SK-N-MC (cell line): ENCODE measurements at regions not wholly inside any gene's neighbourhood (a gene's known extent, or its start where the extent isn't known, plus 50 kb on each side); places are given as distances from the start of the nearest gene placed in this dataset.

Experiments used
- DNase-seq: peaks from one replicate; pipeline ENCODE4 v3.0.0-alpha.2; 2011; ENCODE audit warnings: low read depth, low spot score
- H3K27ac ChIP-seq: fragments of 200-600 bp; sonication (generic); 2 replicates; pipeline ENCODE4 v1.5.1; 2016; ENCODE audit warnings: mixed run types
- H3K36me3 ChIP-seq: fragments of 200-600 bp; sonication (generic); 2 replicates; pipeline ENCODE4 v1.6.1; 2017; ENCODE audit warnings: antibody characterized with exemption, low read length, mixed read lengths; ENCODE audit not compliant: insufficient read depth
- H3K4me3 ChIP-seq: fragments of 200-600 bp; sonication (generic); 2 replicates; pipeline ENCODE4 v1.5.1; 2016
- H3K9ac ChIP-seq: fragments of 200-600 bp; sonication (generic); 2 replicates; pipeline ENCODE4 v1.8.0; 2017; ENCODE audit warnings: mixed run types, mixed read lengths; ENCODE audit not compliant: insufficient read length
- H3K9me3 ChIP-seq: fragments of 200-600 bp; sonication (generic); 2 replicates; pipeline ENCODE4 v1.6.1; 2017; ENCODE audit warnings: low read depth, mild to moderate bottlenecking, antibody characterized with exemption, low read length, moderate library complexity, mixed read lengths
- EZH2 ChIP-seq: fragments of 200-600 bp; sonication (generic); IDR thresholded peaks from one replicate; pipeline ENCODE4 v1.6.1; 2017; ENCODE audit warnings: antibody characterized with exemption
- FOXP2 ChIP-seq: optimal IDR thresholded peaks from 2 replicates; pipeline ENCODE3; 2011; ENCODE audit warnings: mild to moderate bottlenecking, moderate library complexity; ENCODE audit not compliant: insufficient read depth; ENCODE audit errors: extremely low read length, control extremely low read depth
- POLR2AphosphoS5 ChIP-seq: IDR thresholded peaks from 2 replicates; pipeline ENCODE4 v1.6.1; 2012; ENCODE audit warnings: mild to moderate bottlenecking, low read depth, low read length, borderline replicate concordance

DNA sequence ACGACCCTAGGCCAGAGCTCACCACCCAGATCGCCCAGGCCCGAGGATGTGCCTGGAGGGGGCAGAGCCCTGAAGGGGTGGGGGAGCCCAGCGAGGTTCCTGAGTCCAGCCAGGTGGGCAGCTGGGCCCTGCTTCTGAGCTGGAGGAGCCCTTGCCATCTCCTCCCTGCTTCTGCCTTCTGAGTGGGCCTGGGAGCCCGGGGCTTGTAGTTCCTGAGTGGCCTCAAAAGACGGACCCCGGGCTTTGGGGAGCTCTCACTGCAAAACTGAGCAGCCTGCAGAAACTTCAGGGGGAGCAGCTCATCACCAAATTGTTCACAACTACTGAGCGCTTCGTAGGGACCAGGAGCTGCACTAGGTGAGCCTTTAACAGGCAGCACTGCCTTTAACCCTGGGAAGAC lies 112.1 kb downstream of the NCOR2 start:
- Histone ChIP-seq H3K27ac (no peak overlapping the region), H3K36me3 (peaks cover 20% of the 10 kb centered on the region; the same call in 1 of the 2 replicates), H3K9me3 (no peaks in the 10 kb centered on the region)

DNA sequence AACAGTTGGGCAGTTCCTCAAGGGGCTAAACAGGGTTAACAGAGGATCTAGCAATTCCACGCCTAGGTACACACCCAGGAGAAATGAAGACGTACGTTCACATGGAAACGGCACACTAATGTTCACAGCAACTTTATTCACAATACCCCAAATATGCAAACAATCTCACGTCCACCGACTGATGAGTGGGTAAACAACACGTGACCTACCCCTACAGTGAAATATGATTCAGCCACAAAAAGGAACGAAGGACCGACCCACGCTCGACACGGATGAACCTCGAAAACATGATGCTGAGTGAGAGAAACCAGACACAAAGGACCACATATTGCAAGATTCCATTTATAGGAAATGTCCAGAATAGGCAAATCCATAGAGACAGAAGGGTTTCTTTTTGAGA lies 112.7 kb downstream of the NCOR2 start:
- peaks cover 14% of the 10 kb centered on the region; the same call in 1 of the 2 replicates for H3K36me3 ChIP-seq
- no peak overlapping the region for H3K4me3 ChIP-seq
- TF ChIP-seq EZH2 (no peak), FOXP2 (no peak), POLR2AphosphoS5 (no peak)
- no peak overlapping the region for H3K27ac ChIP-seq
- no peak overlapping the region for H3K9ac ChIP-seq
- H3K9me3 ChIP-seq: no peaks in the 10 kb centered on the region
- no peak for DNase-seq

More for the DNA sequence above, 112.1 kb downstream of the NCOR2 start:
- TF ChIP-seq POLR2AphosphoS5 (no peak), FOXP2 (no peak), EZH2 (no peak)
- no peak for DNase-seq
- H3K9ac ChIP-seq: no peak overlapping the region
- H3K4me3 ChIP-seq: no peak overlapping the region

DNA sequence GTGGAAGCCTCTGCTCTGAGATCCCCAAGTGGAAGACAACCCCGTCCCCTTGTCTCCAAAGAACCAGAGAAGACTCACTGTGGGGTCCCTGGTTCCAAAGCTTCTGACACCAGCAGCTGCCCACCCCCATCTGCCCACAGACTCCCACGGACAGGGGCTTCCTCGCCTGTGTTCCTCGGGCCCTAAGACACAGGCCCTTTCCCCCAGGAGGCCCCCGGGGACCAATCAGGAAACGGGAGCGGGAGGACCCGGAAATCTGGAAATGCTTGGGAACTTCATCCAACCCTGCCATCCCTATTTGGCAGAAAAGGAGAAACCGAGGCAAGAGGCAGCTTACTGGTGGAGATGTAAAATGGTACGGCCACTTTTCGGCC lies 113.1 kb downstream of the NCOR2 start:
- Histone ChIP-seq H3K27ac (no peak overlapping the region), H3K4me3 (no peak overlapping the region), H3K36me3 (peaks cover 12% of the 10 kb centered on the region; the same call in 1 of the 2 replicates), H3K9ac (no peak overlapping the region), H3K9me3 (no peaks in the 10 kb centered on the region)
- TF ChIP-seq EZH2 (no peak), FOXP2 (no peak), POLR2AphosphoS5 (no peak)
- no peak for DNase-seq

DNA sequence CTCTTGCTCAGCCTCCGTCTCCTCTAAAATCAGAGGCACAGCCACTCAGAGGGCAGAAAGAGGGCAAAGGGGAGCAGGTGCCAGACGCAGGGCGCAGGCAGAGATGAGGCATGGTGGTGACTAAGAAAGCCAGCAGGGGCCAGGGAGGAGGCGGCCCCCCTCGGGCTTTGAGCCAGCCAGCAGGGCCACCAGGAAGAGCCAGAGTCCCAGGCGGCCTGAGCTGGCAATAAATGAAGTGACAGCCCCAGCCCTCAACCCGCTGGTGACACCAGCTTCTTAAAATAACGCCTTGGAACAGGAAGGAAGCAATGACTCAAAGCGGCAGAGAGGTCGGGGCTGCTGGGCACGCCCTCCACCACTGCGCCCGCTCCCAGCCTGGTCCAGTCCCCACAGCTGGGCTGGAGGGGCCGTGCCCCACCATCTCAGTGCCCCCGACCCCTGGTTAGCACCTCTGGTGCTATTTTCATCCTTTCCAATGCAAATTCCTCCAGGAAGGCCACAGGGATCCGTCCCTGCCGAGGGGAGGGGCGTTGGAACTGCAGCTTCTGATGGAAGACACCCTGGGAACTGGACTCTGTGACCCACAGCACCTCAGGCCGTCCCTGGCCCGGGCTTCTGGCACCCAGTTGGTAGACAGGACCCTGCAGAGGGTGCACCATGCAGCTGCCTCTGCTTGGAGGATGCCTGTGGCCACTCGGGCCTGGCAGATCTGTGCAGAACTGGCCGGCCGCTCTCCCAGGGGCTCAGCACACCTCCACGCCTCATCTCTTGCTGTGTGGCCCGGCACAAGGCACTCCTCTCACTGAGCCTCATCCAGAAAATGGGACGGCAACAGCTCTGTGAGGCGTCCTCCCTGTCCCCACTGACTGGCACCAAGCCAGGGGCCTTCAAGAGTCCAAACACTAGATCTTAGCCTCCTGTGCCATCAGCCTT lies 113.7 kb downstream of the NCOR2 start:
- no peaks in the 10 kb centered on the region for H3K9me3 ChIP-seq
- TF ChIP-seq EZH2: no peak
- TF ChIP-seq FOXP2: no peak
- no peak for TF ChIP-seq POLR2AphosphoS5
- H3K9ac ChIP-seq: no peak overlapping the region
- H3K4me3 ChIP-seq: no peak overlapping the region
- H3K27ac ChIP-seq: no peak overlapping the region
- no peak for DNase-seq
- peaks cover 8% of the 10 kb centered on the region; the same call in 1 of the 2 replicates for H3K36me3 ChIP-seq

DNA sequence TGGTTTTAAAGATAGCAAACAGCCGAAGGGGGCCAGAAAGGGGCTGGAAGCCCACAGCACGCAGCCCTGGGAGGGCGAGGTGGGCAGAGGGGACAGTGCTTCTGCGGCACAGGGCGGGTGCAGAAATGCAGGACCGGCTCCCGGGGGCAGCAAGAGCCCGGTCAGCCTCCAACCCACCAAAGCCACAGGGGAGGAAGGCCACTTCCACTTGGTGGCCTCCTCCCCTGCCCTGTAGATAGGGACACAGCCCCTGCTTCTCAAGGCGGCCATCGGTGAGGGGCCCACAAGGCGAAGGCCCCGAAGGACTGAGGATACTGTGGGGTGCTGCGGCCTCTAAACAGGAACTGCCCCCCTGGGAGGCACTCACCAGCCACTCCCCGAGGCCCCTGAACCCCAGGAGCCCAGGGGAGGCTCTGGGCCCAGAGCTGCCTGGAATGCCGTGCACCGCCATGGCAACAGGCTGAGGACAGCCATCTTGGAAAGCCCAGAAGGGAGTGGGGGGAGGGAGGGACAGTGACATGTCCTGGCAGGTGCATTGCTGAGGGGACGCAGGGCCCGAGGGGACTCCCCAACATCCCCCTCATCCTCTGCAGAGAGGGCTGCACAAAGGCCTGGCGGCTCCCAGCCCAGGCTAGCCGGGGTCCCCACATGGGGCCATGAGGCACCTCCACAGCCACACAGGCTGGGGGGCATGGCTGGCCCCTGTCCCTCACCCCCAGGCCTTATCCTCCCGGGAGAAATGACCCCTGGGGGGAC lies 114.7 kb downstream of the NCOR2 start:
- no peak overlapping the region for H3K27ac ChIP-seq
- H3K36me3 ChIP-seq: peaks cover 8% of the 10 kb centered on the region; the same call in 1 of the 2 replicates
- no peaks in the 10 kb centered on the region for H3K9me3 ChIP-seq
- no peak overlapping the region for H3K4me3 ChIP-seq
- no peak for DNase-seq
- no peak overlapping the region for H3K9ac ChIP-seq
- TF ChIP-seq EZH2 (no peak), POLR2AphosphoS5 (no peak), FOXP2 (no peak)

DNA sequence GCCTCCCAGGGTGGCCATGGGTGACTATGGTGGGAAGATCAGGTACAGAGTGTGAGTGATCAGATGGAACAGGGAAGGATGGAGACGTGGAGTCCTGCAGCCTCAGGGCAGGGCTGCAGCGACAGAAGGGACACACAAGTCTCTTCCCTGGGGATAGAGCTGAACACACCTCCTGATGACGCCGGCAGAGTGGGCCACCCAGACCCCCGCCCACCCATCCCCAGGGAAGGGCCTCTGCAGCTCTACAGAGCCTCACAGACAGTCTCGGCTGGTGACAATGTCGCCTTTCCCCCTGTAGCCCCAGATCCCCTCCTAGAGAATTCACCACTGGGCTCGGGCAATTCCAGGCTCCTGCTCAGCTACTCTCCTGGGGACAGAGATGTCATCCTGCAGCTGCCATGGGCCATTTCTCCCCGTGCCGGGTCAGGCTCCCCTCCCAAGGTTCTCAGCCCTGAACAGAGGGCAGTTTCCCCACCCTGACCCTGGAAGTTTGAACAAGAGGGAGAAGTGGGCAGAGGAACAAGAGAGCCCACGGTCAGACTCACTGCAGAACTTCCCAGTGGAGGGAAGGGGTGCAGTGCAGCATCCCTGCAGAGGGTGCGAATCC lies 115.7 kb downstream of the NCOR2 start:
- Histone ChIP-seq H3K4me3 (no peak overlapping the region), H3K27ac (no peak overlapping the region)
- DNase-seq: no peak

DNA sequence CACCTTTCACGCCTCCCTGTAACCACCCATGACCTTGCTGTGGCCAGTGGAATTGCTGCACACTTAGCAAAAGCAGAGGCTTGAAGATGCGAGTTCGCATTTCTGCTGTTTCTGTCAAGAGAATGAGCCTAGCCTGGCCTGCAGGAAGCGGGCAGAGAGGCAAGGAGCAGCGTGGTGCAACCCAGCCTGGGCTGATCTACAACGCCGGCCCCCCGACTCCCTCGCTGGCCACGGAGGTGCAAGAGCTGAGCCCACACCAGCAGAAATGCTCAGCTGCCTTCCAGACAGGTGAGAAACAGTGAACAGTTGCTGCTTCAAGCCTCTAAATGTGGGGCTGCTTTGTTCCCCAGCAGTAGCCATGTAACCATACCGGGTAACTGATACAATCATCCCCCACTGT lies 116.4 kb downstream of the NCOR2 start:
- no peak for TF ChIP-seq POLR2AphosphoS5
- TF ChIP-seq FOXP2: no peak
- TF ChIP-seq EZH2: no peak
- H3K27ac ChIP-seq: no peak overlapping the region
- H3K4me3 ChIP-seq: no peak overlapping the region
- no peak overlapping the region for H3K9ac ChIP-seq
- no peak for DNase-seq
- H3K36me3 ChIP-seq: peaks cover 8% of the 10 kb centered on the region; the same call in 1 of the 2 replicates
- H3K9me3 ChIP-seq: no peaks in the 10 kb centered on the region

More for the DNA sequence above, 115.7 kb downstream of the NCOR2 start:
- Histone ChIP-seq H3K9me3 (no peaks in the 10 kb centered on the region), H3K9ac (no peak overlapping the region), H3K36me3 (peaks cover 8% of the 10 kb centered on the region; the same call in 1 of the 2 replicates)
- TF ChIP-seq POLR2AphosphoS5: no peak
- TF ChIP-seq FOXP2: no peak
- TF ChIP-seq EZH2: no peak

DNA sequence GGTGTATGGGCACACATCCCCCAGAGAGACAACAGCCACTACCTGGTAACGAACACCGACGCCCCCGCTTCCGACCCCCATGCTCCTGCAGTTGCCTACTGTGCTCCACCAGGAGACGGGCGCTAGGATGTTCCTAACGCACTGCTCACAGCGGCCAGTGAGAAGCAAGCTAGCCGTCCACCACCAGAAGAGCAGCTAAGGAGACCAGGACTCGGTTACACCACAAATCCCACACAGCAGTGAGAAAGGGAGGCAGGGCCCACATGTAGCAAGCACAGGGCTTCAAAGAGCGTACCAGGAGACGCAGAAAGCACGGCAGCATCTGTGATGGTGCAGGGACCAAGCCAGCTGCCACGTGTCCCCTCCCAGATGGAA lies 117.0 kb downstream of the NCOR2 start:
- Histone ChIP-seq H3K9ac (no peak overlapping the region), H3K27ac (no peak overlapping the region), H3K36me3 (peaks cover 11% of the 10 kb centered on the region; the same call in 1 of the 2 replicates), H3K4me3 (no peak overlapping the region), H3K9me3 (no peaks in the 10 kb centered on the region)
- no peak for TF ChIP-seq FOXP2
- TF ChIP-seq EZH2: no peak
- TF ChIP-seq POLR2AphosphoS5: no peak
- no peak for DNase-seq
